Testis (tissue), 2 donors: ENCODE measurements at regions not wholly inside any gene's neighbourhood (a gene's known extent, or its start where the extent isn't known, plus 50 kb on each side); places are given as distances from the start of the nearest gene placed in this dataset.

Experiments
- POLR2A ChIP-seq: fragments of 450-650 bp; IDR thresholded peaks from one replicate; pipeline ENCODE4 v1.6.1; 2017; ENCODE audit warnings: antibody characterized with exemption, mild to moderate bottlenecking, moderate library complexity
- TF ChIP-seq, protein P1 (sequence below), 3 experiments: fragments of 450-650 bp in 2 of 3; fragments of 200-600 bp in 1 of 3; sonication (generic) in 1 of 3; IDR thresholded peaks; one replicate each; pipeline ENCODE4 v1.5.1; 2016 to 2019; ENCODE audit warnings: antibody characterized with exemption in 3 of 3, mild to moderate bottlenecking in 2 of 3, moderate library complexity in 1 of 3

DNA sequence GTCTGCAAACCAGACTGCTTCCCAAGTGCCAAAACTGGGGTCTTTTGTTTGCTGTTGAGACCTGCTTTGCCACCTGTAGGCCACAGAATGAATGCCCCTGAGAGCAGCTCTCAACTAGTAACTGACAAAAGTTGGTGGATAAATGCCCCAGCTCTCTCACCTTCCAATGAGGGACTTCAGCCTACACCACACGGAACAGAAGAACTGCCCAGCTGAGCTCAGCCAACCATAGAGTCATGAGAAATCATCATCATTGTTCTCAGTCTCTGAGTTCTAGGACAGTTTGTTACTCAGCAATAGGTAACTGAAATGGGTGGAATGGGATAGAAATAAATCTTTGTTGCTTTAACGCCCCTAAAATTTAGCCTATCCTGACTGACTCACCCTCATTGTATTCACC is 59.1 kb upstream of the MRI1 start:
- TF ChIP-seq, protein P1, sequence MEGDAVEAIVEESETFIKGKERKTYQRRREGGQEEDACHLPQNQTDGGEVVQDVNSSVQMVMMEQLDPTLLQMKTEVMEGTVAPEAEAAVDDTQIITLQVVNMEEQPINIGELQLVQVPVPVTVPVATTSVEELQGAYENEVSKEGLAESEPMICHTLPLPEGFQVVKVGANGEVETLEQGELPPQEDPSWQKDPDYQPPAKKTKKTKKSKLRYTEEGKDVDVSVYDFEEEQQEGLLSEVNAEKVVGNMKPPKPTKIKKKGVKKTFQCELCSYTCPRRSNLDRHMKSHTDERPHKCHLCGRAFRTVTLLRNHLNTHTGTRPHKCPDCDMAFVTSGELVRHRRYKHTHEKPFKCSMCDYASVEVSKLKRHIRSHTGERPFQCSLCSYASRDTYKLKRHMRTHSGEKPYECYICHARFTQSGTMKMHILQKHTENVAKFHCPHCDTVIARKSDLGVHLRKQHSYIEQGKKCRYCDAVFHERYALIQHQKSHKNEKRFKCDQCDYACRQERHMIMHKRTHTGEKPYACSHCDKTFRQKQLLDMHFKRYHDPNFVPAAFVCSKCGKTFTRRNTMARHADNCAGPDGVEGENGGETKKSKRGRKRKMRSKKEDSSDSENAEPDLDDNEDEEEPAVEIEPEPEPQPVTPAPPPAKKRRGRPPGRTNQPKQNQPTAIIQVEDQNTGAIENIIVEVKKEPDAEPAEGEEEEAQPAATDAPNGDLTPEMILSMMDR (IDR thresholded peaks at IDR 0.05), result no peak
- no peak for TF ChIP-seq POLR2A
